NCI-H345 treated with DMSO at 0.1 percent for 48 hours (cell line): ENCODE measurements at regions not wholly inside any gene's neighbourhood (a gene's known extent, or its start where the extent isn't known, plus 50 kb on each side); places are given as distances from the start of the nearest gene placed in this dataset.
"Not testable (repeated sequence)": the region's sequence is repeated elsewhere in the genome, so short reads cannot be mapped to it uniquely, and the experiment has no call there.

Experiments used
- DNase-seq: peaks from one replicate; lab custom pipeline; 2025; ENCODE audit not compliant: unreplicated experiment; lab: John Stamatoyannopoulos, UW

GRCh38 chr6:3900744-3901336, 51.7 kb downstream of the FAM50B start:
- no peak for DNase-seq

- DNase-seq = no peak
Observed at GRCh38 chr6:3902871-3903648, 53.9 kb downstream of the FAM50B start.

GRCh38 chr6:3904518-3904917, 55.3 kb downstream of the FAM50B start:
- DNase-seq = no peak

GRCh38 chr6:3905945-3906845, 57.0 kb downstream of the FAM50B start:
- no peak for DNase-seq

DNA sequence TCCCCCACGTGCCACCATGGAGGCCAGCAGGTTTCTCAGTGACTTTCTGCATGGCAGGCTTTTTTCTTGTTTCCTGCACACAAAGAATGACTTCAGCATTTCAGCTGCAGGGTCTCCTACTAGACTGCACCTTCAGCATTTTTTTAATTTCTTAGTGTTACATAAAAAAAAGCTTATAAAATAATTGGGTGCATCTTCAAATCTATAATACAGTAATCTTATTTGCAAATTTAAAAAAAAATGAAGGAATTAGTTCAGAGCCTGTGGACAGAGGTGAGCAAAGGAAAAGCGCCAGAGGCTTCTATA, 57.6 kb downstream of the FAM50B start:
- DNase-seq = no peak

DNA sequence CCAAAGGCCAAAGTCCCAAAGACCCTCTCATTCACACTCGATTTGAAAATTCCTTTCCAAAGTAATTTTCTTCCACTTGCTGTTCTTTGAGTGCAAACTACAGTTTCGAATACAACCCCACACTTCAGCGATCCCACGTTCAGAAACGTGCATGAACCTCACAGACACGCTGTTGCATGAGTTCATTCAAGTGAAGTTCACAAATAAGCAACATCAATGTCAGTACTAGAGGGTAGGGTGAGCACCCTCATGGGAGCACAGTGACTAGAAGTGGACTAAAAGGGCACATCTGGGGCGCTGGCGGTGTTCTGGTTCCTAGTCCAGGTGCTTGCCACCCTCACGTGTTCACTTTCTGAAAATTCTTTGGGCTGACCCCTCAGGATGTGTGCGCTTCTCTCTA, 59.0 kb downstream of the FAM50B start:
- DNase-seq = no peak

GRCh38 chr6:3908961-3909360, 59.8 kb downstream of the FAM50B start:
- DNase-seq = no peak

GRCh38 chr6:3910106-3910663, 61.0 kb downstream of the FAM50B start:
- no peak for DNase-seq

DNA sequence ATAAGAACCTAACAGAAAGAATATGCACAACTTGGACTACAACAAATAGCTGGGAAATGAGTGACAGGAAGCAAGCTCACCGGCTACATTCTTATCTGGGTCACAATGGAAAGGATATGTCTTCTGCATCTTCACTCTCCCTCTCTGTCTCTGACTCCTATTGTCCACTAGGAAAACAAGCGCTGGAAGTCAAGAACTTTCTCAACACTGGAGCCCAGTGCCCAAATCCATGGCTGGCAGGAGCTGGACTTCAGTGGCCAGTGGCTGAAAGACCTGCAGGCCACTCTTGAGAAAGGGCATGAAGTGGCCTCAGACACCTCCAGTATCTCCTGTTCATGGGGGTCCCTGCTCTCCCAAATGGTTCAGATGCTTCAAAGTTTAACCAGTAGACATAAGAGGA, 62.0 kb downstream of the FAM50B start:
- DNase-seq = no peak

DNA sequence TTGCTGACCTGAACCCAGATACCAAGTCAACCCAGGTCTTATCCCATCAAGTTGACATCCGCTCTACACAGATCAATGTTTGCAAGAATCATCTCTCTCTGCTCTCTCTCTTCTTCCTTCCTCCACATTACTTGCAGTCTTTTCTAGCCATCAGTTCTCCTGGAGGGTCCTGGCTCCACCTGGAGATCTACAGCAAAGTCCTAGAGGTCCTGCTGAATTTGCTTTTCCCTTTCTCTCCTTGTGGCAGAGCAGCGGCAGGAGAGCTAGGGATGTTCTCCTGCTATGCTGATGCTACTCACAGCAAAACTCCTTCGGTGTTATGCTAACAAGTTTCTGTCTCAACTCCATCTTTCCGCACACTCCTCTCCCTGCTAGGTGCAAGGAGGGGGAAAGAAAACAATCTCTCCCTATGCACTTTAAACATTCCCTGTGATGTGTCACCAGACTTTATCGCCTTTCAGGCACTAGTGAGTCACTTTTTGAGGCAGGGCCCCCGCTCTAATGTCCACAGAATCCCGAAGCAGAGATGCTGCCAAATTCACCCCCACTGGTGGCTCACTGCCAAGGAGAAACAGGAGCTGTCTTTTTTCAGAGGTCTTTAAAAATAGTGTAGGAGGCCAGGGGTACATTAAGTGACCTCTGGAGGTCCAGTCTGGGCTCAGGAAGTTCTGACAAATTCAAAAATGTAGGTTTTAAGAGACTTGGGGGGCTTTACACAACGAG, 62.6 kb downstream of the FAM50B start:
- DNase-seq = no peak

DNA sequence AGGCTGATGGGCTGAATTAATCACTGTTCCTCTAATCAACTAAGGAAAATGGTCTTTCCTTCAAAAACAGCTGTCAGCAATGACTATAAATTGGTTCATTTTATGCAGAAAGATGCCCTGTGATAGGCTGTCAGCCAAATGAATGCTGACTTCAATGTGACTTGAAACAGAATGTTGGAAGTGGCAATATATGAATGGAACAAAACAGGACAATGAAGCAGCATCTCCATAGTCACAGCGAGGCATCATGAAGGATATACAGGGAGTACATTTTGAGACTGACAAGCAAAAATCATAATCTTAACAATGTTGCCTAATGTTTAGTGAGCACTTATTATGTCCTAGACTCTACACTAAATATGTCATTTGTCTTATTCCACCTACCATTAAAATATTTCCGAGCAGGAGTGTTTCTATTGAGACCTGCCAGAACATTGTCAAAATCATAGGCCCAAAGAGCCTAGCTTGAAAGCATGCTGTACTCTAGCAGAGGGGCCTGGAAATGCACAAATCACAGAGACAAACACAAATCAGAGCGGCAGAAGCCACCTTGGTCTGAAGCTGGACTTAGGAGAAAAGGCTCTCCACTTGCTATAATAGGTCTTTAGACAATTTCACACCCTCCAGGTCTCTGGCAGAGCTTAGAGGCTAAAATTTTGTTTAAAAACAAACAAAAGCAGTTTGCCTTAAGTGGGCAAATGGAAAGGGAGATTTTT, 63.3 kb downstream of the FAM50B start:
- no peak for DNase-seq

DNA sequence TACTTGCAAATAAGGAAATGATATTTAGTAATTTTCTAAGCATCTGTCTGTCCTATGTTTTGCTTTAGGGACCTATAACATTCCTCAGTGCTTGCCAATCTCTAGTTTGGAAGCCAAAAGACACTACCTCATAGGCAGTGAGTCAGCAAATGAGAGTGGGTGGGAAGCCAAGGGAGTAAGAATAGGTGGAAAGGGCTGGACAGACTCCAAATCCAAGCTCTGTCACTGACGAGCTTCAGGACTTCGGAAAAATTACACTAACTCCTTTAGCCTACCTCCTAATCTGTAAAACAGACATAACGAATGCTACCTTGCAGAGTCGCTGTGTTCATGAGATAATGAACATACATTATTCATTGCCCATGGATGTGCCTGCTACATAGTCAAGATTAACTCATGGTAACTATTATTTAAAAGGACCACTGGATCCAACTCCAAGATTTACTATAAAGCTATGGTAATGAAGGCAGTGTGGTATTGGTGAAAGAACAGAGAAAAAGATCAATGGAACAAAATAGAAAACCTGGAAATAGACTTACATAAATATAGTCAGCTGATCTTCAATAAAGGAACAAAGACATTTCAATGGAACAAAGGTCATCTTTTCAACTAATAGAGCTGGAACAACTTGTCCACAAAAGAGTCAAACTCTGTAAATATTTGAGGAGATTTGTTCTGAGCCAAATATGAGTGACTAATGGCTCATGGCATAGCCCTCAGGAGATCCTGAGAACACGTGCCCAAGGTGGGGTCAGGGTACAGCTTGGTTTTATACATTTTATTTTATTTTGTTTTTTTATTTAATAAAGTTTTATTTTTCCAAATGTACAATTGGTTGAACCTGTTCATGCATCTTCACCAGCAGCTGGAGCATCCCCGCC, 64.1 kb downstream of the FAM50B start:
- no peak for DNase-seq

DNA sequence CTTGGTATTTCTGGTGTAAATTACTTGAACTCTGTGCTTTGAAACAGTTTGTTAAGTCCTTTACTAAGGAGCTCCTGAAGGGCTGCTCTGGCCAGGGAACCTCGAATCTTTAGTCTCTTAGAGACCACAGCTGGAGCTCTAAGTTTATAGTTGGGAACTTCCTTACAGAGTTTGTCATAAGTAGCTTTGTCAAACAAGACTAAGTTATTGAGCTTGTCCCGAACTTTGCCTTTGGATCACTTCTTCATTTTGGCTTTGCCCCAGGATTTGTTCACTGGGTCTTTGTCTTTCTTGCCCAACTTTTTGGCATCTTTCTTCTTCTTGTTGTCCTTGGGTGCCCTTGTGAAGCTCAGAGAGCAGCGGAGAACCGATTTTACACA, 64.8 kb downstream of the FAM50B start:
- DNase-seq = no peak

DNA sequence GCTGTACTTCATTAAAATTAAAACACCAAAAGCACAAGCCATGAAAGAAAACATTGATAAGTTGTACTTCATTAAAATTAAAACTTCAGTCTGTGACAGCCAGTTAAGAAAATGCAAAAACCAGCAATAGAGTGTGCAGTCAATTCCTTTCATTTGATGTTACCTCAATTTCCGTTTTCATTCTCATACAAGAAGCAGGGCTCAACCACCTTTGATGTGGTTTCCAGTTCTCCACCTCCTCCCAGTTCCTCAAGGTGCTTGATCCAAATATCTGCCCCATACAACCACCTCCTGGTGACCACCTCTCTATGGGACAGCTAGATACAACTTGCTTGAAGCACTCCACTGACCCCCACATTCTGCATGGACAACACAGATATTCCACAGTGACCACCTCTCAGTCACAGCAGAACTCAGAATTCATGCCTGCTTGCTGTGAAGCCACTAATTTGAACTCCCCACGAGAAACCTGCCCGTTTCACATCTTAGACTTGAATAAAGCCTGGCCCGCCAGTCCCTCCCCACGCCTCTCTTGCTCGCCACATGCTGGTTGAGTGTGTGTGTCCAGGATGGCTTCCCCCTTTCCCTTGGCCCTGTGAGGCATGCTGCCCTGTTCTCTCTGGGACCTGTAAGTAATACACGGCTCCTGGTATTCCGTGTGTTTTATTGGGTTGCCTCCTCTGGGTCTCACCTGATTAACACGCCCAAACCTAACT, 66.1 kb downstream of the FAM50B start:
- no peak for DNase-seq

DNA sequence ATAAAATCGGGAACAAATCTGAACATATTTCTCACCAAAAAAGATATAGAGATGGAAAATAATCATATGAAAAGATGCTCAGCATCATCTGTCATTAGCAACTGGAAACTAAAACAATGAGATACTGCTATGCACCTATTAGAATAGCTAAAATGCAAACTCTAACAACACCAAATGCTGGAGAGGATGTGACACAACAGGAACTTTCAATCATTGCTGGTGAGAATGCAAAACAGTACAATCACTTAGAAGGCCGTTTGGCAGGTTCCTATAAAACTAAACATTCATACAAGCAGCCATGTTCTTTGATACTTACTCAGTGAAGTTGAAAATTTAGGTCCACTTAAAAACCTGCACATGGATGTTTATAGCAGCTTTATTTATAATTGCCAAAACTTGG, 67.0 kb downstream of the FAM50B start:
- no peak for DNase-seq

DNA sequence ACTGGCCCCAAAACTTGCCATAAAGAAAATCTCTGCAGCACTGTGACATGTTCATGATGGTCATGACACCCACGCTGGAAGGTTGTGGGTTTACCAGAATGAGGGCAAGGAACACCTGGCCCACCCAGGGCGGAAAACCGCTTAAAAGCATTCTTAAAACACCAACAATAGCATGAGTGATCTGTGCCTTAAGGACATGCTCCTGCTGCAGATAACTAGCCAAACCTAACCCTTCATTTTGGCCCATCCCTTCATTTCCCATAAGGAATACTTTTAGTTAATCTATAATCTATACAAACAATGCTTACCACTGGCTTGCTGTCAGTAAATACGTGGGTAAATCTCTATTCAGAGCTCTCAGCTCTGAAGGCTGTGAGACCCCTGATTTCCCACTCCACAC, 67.6 kb downstream of the FAM50B start:
- DNase-seq = not testable (repeated sequence)

DNA sequence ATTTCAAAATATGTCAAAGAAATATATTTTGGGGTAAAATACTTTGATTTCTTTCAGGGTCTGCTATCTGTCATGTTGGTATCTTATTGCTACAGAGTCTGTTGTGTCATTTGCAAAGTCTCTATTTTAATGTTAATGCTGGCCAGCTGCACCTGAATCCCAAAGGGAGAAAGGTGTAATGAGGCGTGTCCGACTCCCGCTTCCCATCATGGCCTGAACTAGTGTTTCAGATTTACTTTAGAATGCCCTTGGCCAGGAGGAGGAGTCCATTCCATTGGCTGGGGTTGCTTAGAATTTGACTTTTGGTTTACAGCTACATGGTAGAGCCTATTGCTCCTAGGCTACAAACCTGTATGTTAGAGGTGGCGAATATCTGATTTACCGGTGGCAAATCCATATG, 69.3 kb downstream of the FAM50B start:
- DNase-seq = no peak

GRCh38 chr6:3919130-3919628, 70.0 kb downstream of the FAM50B start:
- DNase-seq = no peak

GRCh38 chr6:3919849-3920248, 70.7 kb downstream of the FAM50B start:
- DNase-seq = no peak
